Occipital lobe (tissue), 1 donor: ENCODE measurements at regions not wholly inside any gene's neighbourhood (a gene's known extent, or its start where the extent isn't known, plus 50 kb on each side); places are given as distances from the start of the nearest gene placed in this dataset.

Experiments used
- DNase-seq: peaks from one replicate; lab custom pipeline; 2025; lab: John Stamatoyannopoulos, UW

DNA sequence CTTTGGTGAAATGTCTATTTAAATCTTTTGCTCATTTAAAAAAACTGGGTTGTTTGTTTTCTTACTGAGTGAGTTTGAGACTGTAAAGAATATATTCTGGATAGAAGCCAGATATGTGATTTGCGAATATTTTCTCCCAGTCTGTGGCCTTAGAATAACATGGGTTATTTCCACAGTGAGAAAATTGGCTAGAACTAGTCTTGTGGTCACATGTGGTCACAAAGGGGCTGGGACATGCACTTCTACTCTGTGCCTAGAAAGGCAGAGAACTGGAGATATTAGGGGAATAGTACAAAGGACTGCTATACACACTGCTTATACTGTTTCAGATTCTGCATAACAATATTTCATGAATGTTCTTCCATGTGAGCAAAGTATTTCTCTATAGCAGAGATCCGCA, 79.9 kb upstream of the RGMA start:
- no peak for DNase-seq

GRCh38 chr15:93167291-93167690, 78.3 kb upstream of the RGMA start:
- DNase-seq = no peak

DNA sequence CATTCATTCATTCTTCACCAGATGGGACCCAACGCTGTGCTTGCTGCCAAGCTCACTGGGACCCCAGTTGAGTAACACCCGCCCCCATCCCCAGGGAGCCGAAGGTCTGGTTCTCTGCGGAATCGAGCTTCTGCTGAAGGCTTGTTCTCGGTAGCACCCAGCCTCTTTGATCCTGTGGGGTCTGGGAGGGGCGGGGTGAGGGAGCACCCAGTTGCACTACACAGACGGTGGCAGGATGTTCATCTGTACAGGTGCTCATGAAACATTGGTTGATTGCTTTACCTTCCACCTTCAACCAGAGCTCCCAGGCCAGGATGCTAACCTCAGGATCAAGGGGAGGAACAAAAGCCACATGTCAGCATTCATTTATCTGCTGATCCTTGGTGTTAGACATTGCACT, 77.7 kb upstream of the RGMA start:
- DNase-seq = no peak

- DNase-seq = no peak
Observed at GRCh38 chr15:93165734-93166470, 76.9 kb upstream of the RGMA start.

DNA sequence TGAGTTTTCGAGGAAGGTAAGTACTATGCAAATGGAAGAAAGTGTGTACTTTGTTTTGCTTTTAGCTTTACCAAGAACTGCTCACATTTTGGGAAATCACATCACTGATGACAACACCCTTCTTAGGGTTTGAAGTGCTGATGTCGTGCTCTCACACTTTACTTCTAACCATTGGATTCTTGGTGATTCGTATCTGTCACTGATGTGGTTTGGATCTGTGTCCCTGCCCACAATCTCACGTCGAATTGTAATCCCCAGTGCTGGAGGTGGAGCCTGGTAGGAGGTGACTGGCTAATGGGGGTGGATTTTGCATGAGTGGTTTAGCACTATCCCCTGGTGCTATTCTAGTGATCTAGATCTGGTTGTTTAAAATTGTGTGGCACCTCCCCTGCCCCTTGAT, 75.4 kb upstream of the RGMA start:
- no peak for DNase-seq

GRCh38 chr15:93162560-93162959, 73.5 kb upstream of the RGMA start:
- no peak for DNase-seq

DNA sequence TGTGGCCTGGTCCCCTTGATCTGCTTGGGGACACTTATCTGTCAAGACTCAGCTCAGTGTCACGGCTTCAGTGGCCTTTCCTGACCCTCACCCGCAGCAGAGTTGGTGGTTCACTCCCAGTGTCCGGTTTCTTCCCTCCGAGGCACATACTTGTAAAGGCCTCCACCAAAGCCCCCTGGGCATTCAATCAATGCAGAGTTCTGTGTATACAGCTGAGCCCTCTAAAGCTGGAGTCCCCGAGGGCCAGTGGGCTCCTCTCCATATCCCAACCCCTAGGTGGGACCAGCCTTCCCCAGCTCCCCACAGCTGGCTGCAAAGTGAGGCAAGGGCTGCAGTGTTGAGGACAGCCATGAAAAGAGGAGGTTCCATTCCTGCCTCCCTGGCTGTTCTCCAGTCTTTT, 70.9 kb upstream of the RGMA start:
- DNase-seq = no peak

- DNase-seq = no peak
Observed at GRCh38 chr15:93158097-93158900, 69.3 kb upstream of the RGMA start.

DNA sequence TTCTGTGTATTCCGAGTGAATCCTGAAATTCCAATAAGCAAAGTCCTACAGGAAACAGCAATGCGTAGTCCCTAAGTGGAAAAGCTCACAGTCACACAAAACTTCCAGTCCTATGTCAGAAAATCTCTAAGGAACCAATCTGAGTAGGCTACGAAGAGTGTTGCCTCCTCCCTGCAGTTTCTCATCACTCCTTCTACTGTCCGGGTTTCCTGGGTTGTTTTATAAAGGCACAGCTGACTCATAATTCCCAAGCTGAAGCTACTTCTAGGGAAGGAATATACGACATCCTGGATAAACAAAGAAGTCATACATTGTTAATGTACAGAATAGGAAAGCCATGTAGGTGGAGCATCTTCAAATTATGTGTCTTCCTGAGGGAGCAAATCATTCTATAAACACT, 65.7 kb upstream of the RGMA start:
- no peak for DNase-seq

GRCh38 chr15:93152951-93153350, 63.9 kb upstream of the RGMA start:
- peak; percentile 21 for DNase-seq

GRCh38 chr15:93152360-93152759, 63.3 kb upstream of the RGMA start:
- DNase-seq = no peak

GRCh38 chr15:93150910-93151881, 62.2 kb upstream of the RGMA start:
- no peak for DNase-seq

GRCh38 chr15:93146601-93147000, 57.6 kb upstream of the RGMA start:
- no peak for DNase-seq

DNA sequence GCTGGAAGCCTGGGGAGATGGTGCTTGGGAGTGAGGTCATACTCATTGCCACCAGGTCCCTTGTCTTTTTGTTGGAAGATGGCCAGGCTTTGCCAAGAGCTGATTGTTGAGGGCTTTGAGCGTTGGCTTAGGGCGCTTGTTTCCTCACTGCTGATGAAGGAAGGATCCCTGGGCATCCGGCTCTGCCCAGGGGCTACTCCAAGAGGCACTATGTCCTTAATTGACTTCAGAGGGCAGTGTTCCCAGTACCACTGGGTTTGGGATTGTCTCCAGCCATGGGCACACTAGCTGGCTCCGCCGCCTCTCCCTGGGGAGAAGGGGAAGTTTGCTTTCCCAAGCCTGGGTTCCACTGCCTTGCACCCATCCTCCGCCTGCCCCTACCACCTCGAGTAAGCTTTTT, 57.2 kb upstream of the RGMA start:
- DNase-seq = no peak

GRCh38 chr15:93144463-93145236, 55.6 kb upstream of the RGMA start:
- no peak for DNase-seq

DNA sequence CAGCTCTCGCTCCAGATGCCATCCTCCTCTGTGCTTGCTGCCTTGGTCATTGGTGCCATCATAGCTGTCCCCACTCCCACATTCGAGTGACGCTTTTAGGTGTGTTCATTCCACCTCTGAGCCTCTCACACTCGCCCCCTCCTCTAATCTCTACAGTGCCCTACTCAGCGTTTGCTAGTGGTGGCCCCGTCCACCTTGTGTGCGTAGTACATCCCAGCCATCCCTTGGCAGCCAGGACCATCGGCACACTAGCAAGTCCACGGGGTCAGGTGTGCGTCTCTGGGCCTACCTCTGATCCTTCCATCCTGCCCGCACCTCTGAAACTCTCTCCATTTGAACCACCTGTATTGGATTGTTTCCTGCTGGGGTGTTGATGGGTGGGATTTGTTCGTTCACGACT, 54.2 kb upstream of the RGMA start:
- DNase-seq = no peak

- no peak for DNase-seq
Observed at GRCh38 chr15:93141371-93141794, 52.4 kb upstream of the RGMA start.

GRCh38 chr15:93139436-93139835, 50.4 kb upstream of the RGMA start:
- no peak for DNase-seq

- DNase-seq = no peak
Observed at GRCh38 chr15:93138681-93139250, 49.8 kb upstream of the RGMA start.
